H7 (cell line): ENCODE measurements at regions not wholly inside any gene's neighbourhood (a gene's known extent, or its start where the extent isn't known, plus 50 kb on each side); places are given as distances from the start of the nearest gene placed in this dataset.

Source experiments
- DNase-seq: peaks from one replicate; pipeline ENCODE4 v3.0.0; 2012
- H3K27me3 ChIP-seq: 2 replicates; pipeline ENCODE4 v1.6.0; 2011; ENCODE audit warnings: mild to moderate bottlenecking, low read length; ENCODE audit not compliant: control insufficient read depth, insufficient read depth
- H3K36me3 ChIP-seq: replicated peaks from 2 replicates; pipeline ENCODE4 v1.5.1; 2011; ENCODE audit warnings: low read length; ENCODE audit not compliant: control insufficient read depth, insufficient read depth
- H3K4me3 ChIP-seq: 2 replicates; pipeline ENCODE4 v1.5.1; 2011; ENCODE audit warnings: low read depth, mild to moderate bottlenecking, control low read depth, low read length, moderate library complexity; ENCODE audit not compliant: insufficient read depth

DNA sequence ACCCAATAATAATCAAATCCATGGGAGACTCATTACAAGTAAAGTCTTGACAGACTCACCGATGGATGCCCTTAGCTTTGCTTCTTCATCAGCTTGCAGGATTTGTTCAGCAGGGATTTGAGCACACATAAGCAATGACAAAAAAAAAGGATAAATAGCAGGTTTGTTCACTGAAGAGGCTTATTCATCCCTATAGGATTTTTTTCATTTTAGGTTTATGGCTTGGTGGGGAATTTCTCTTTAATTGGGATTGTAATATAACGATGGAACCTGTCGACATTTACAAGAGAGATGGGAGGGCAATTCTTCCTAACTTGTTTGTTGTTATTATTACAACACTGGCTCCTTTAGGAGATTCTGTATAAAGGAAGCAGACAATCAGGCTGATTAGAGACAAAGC, 649.1 kb upstream of the PLXNA2 start:
- Histone ChIP-seq H3K4me3 (no peak overlapping the region), H3K36me3 (no peaks in the 10 kb centered on the region), H3K27me3 (no peaks in the 10 kb centered on the region)
- no peak for DNase-seq

DNA sequence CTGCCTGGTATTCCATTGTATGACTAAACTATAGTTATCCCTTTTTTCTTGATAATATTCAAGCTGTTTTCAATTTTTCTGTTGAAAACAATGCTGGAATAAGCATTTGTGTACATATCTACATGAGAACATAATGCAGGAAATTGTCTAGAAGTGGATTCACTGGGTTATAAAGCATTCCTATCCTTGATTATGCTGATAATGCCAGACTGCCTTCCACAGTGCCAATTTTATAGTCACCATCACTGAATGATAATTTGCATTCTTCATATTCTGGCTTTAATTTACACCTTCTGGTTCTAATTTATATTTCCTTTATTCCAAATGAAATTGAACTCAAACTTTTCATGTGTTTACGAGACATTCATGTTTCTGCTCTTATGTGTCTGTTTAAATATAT, 651.0 kb upstream of the PLXNA2 start:
- H3K4me3 ChIP-seq, result no peak overlapping the region
- no peaks in the 10 kb centered on the region for H3K27me3 ChIP-seq
- no peak for DNase-seq
- H3K36me3 ChIP-seq, result no peaks in the 10 kb centered on the region

DNA sequence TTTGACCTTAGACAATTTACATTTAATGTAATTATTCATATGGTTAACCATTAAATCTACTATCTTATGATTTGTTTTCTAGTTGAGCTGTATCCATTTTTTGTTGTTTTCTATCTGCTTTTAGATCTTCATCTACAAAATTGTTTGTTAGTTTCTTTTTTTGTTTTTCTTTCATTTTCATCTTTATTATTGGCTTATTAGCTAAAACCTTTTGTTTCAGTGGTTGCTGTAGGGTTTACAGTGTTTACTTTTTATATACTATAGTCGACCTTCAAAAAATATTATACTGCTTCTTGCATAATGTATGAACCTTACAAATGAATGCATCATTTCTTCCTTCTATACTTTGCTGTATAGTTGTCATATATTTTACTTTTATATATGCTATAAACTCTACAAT, 651.6 kb upstream of the PLXNA2 start:
- H3K36me3 ChIP-seq, result no peaks in the 10 kb centered on the region
- H3K27me3 ChIP-seq, result no peaks in the 10 kb centered on the region
- DNase-seq, result no peak
- H3K4me3 ChIP-seq, result no peak overlapping the region

DNA sequence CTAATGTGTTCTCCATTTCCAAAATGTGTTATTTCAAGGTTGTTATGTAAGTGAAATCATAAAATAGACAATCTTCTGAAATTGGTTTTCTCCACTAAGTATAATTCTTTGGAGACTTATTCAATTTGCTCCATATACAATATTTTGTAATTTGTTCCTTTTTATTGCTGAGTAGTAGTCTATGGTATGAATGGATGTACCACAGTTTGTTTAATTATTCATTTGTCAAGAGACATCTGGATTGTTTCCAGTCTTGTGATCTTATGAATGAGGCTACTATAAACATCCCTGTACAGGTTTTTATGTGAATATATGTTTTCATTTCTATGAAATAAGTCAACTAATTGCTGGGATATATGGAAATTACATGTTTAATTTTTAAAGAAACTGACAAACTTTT, 652.6 kb upstream of the PLXNA2 start:
- Histone ChIP-seq H3K36me3 (no peaks in the 10 kb centered on the region), H3K4me3 (no peak overlapping the region), H3K27me3 (no peaks in the 10 kb centered on the region)
- DNase-seq, result no peak

DNA sequence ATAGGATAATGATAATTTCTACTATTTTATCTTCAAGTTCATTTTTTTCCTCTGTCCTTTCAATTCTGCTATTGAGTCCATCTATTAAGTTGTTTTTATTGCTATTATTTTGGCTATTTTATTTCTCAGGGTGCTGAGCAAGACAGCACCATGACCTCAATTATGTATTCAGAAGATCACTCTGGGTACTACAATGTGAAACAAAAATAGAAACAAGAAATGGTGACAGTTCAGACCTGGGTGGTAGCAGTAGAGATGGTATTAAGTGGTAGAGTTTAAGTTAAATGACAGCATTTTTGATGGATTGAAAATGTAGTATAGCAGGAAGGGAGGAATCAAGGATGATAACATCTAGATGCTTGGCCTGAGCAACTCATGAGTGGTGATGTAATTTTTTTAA, 655.3 kb upstream of the PLXNA2 start:
- no peak for DNase-seq
- H3K36me3 ChIP-seq, result no peaks in the 10 kb centered on the region

GRCh38 chr1:208903251-208903905, 659.2 kb upstream of the PLXNA2 start:
- DNase-seq, result no peak
- no peak overlapping the region for H3K4me3 ChIP-seq
- H3K27me3 ChIP-seq, result no peaks in the 10 kb centered on the region
- H3K36me3 ChIP-seq, result no peaks in the 10 kb centered on the region

More for the DNA sequence above, 655.3 kb upstream of the PLXNA2 start:
- H3K27me3 ChIP-seq, result no peaks in the 10 kb centered on the region
- no peak overlapping the region for H3K4me3 ChIP-seq

- no peaks in the 10 kb centered on the region for H3K36me3 ChIP-seq
- H3K4me3 ChIP-seq, result no peak overlapping the region
- H3K27me3 ChIP-seq, result no peaks in the 10 kb centered on the region
- no peak for DNase-seq
Observed at GRCh38 chr1:208907790-208908189, 663.6 kb upstream of the PLXNA2 start.

DNA sequence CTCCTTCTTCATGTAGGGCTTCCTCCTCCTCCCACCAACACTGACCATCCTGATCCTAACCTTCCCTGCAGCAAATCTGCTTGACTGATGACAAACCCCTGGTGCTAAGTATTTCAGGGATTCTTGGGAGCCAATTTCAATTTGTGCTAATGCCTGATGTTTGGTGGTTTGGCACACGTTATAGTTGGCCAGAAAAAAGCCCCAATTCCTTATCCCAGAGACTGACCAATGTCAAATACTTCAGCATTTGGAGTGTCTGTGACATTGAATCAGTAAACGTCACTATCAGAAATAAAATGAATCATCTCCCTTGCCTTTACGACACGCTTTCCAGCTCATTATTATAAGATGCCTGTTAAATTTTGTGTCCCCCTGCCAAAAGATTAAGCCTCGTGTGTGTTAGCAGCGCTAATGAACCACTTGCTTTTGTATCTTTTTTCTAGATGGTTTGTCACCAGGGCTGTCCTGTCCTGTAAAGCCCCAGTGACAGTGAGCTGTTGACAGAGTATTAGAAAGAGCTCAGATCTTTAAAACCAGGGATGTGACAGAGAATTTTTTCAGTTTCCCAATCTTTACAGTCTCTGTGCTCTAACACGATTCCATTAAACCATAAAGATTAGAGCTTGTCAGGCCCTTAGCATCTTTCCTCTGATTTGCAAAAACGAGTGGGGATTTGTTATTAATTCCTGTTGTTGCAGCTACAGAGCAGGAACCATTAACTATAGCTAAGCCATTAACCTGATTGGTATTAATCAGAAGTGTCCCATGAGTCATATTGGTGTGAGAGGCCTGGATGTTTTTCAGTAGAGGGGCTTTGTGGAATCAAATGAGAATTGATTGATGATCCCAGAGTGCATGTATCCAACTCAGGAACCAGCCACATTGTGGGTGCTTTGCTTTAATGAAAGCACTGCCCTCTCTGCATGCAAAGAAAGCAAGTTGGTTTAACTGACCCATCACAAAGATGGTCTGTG, 665.1 kb upstream of the PLXNA2 start:
- H3K4me3 ChIP-seq, result no peak overlapping the region
- H3K36me3 ChIP-seq, result no peaks in the 10 kb centered on the region
- H3K27me3 ChIP-seq, result no peaks in the 10 kb centered on the region
- DNase-seq, result no peak

DNA sequence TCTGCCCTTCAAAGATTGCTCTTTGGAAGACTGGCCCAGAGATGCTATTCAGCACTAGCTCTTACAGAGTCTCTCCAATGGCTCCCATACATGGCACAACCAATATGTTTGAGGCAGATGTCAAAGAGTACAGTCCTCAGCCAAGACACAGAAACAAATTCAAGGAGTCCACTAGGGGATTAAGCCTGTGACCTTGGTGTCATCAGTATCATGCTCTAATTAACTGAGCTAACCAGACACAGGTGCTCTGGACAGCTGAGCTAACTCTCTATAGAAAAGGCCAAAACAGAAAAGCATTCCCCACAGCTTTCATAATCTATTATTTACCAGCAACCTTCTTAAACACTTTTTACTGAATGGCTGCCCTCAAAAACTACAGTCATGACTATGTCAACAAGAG, 666.0 kb upstream of the PLXNA2 start:
- Histone ChIP-seq H3K4me3 (no peak overlapping the region), H3K36me3 (no peaks in the 10 kb centered on the region), H3K27me3 (no peaks in the 10 kb centered on the region)
- no peak for DNase-seq

DNA sequence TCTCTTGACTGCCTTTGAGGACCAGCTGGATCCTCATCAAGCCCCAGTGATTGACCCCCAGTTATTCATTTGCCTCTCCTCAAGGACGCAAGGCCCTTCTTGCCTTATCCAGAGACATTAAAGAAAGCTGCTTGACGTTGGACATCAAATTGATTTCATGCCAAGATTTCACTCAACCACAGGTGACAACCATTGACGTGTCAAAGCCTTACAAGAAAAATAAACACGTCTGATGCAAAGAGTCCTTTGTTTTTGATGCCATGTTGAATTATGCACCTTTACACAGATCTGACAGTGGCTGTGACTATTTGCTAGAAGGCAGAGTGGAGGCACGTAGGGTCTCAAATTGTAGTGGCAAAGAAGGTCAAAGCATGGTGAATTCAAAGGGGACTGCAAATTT, 666.2 kb upstream of the CAMK1G start:
- Histone ChIP-seq H3K4me3 (no peak overlapping the region), H3K36me3 (no peaks in the 10 kb centered on the region), H3K27me3 (no peaks in the 10 kb centered on the region)
- DNase-seq, result no peak

GRCh38 chr1:208917723-208918122, 665.8 kb upstream of the CAMK1G start:
- H3K27me3 ChIP-seq, result no peaks in the 10 kb centered on the region
- no peaks in the 10 kb centered on the region for H3K36me3 ChIP-seq
- no peak overlapping the region for H3K4me3 ChIP-seq
- DNase-seq, result no peak

GRCh38 chr1:208918160-208918559, 665.4 kb upstream of the CAMK1G start:
- Histone ChIP-seq H3K27me3 (no peaks in the 10 kb centered on the region), H3K36me3 (no peaks in the 10 kb centered on the region), H3K4me3 (no peak overlapping the region)
- no peak for DNase-seq

DNA sequence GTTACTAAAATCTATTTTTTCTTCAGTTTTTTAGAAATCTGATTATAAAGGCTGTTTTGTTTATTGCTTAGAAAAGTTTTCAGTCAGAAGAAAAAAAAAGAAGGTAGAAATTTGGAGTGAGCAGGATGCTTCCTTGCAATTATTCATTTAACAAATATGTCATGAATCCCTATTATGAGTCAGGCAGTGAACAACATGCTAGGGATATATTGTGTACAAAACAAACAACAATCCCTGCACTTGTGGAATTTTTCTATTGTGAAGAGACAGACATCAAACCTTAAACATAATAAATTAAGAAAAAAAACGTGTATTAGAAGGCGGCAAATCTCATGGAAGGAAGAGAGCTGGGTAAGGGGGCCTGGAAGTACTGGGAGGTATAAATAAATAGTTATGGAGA, 664.1 kb upstream of the CAMK1G start:
- no peak overlapping the region for H3K4me3 ChIP-seq
- no peak for DNase-seq
- no peaks in the 10 kb centered on the region for H3K36me3 ChIP-seq
- no peaks in the 10 kb centered on the region for H3K27me3 ChIP-seq

GRCh38 chr1:208921259-208921658, 662.3 kb upstream of the CAMK1G start:
- Histone ChIP-seq H3K36me3 (no peaks in the 10 kb centered on the region), H3K4me3 (no peak overlapping the region), H3K27me3 (no peaks in the 10 kb centered on the region)
- DNase-seq, result no peak

GRCh38 chr1:208923456-208923855, 660.1 kb upstream of the CAMK1G start:
- no peak for DNase-seq
- H3K4me3 ChIP-seq, result no peak overlapping the region
- no peaks in the 10 kb centered on the region for H3K36me3 ChIP-seq
- H3K27me3 ChIP-seq, result no peaks in the 10 kb centered on the region
